ENCODE measurements at regions not wholly inside any gene's neighbourhood (a gene's known extent, or its start where the extent isn't known, plus 50 kb on each side); places are given as distances from the start of the nearest gene placed in this dataset.

GRCh38 chr21:14773777-14774345 lies 227.7 kb upstream of the SAMSN1 start (continued):
- TF ChIP-seq CHAMP1 (IDR thresholded peaks at IDR 0.05) = peak; percentile 46; the same call in 1 of the 2 replicates
- TF ChIP-seq ARID2 (IDR thresholded peaks at IDR 0.05) = 0 out of 2 replicates have a peak, but pooled peaks have one; percentile 51
- TF ChIP-seq SIRT6 (IDR thresholded peaks at IDR 0.05; ENCODE audit: low read depth, low read length) = no peak
- TF ChIP-seq ZFP36 (IDR thresholded peaks at IDR 0.05; ENCODE audit: low read depth, low read length, partially characterized antibody) = no peak
- 0 out of 4 replicates have a peak, but pooled peaks of 1 of the 2 experiments have one; percentile 66 for TF ChIP-seq TBL1XR1 (IDR thresholded peaks at IDR 0.05; ENCODE audit: low read length in 2 of 2)
- TF ChIP-seq CTCF (IDR thresholded peaks at IDR 0.05 in 2 of 3, conservative IDR thresholded peaks at IDR 0.05 in 1 of 3; ENCODE audit: insufficient read depth in 2 of 3, low read depth in 1 of 3, low read length in 3 of 3) = peak; percentile 71 to 91 (median 79)
- TF ChIP-seq ZMIZ1 (IDR thresholded peaks at IDR 0.05; ENCODE audit: low read depth in 2 of 2, low read length in 2 of 2) = 0 out of 4 replicates have a peak, but pooled peaks of 1 of the 2 experiments have one; percentile 25
- 0 out of 2 replicates have a peak, but pooled peaks have one; percentile 14 for TF ChIP-seq SMAD4 (CRISPR knock-in tag; conservative IDR thresholded peaks at IDR 0.05)
- peak; percentile 45; the same call in 1 of the 2 replicates for TF ChIP-seq CXXC5 (CRISPR knock-in tag; IDR thresholded peaks at IDR 0.05)
- TF ChIP-seq DEAF1 (CRISPR knock-in tag; IDR thresholded peaks at IDR 0.05) = peak; percentile 88
- 0 out of 2 replicates have a peak, but pooled peaks have one; percentile 47 for TF ChIP-seq EP300 (IDR thresholded peaks at IDR 0.05; ENCODE audit: low read length)

Data from K562 (cell line).